H1 (cell line): ENCODE measurements at regions not wholly inside any gene's neighbourhood (a gene's known extent, or its start where the extent isn't known, plus 50 kb on each side); places are given as distances from the start of the nearest gene placed in this dataset.

Source experiments
- CTCF ChIA-PET: fragments of 300-600 bp; sonication (Branson Sonifier 250); formaldehyde crosslinking; loops from one replicate; lab custom pipeline; 2021; ENCODE audit not compliant: partially characterized antibody; lab: Charles Lee
- POLR2A ChIA-PET: fragments of 300-600 bp; sonication (Branson Sonifier 250); formaldehyde crosslinking; loops from one replicate; lab custom pipeline; 2021; ENCODE audit warnings: inconsistent platforms; ENCODE audit not compliant: partially characterized antibody; lab: Charles Lee
- DNase-seq, 2 experiments: peaks; one replicate each; pipeline versions ENCODE4 v3.0.0 to v3.0.0-alpha.2; 2010 to 2022; ENCODE audit warnings: low spot score in 2 of 2, low read depth in 1 of 2, mixed read lengths in 1 of 2
- FAIRE-seq: peaks from 2 replicates; lab custom pipeline; 2011; peaks lifted over from hg19 to GRCh38; lab: Jason Lieb, UNC
- H2AFZ ChIP-seq: 2 replicates; pipeline ENCODE4 v1.8.1; 2012; ENCODE audit warnings: low read length, inconsistent platforms
- H2AK5ac ChIP-seq: 2 replicates; pipeline ENCODE4 v1.6.1; 2013; ENCODE audit warnings: low read depth, low read length
- H2BK120ac ChIP-seq: replicated peaks from 2 replicates; pipeline ENCODE3; 2013; ENCODE audit warnings: low read depth, low read length, inconsistent platforms
- H2BK12ac ChIP-seq: 2 replicates; pipeline ENCODE4 v1.6.1; 2013; ENCODE audit warnings: low read depth, low read length
- H2BK15ac ChIP-seq: 2 replicates; pipeline ENCODE4 v1.6.1; 2013; ENCODE audit warnings: low read length
- H2BK20ac ChIP-seq: 2 replicates; pipeline ENCODE4 v1.6.1; 2013; ENCODE audit warnings: low read length
- H2BK5ac ChIP-seq: 2 replicates; pipeline ENCODE4 v1.6.1; 2013; ENCODE audit warnings: low read depth, low read length
- H3K14ac ChIP-seq: 2 replicates; pipeline ENCODE4 v1.6.1; 2013; ENCODE audit warnings: inconsistent platforms; ENCODE audit not compliant: insufficient read length
- H3K18ac ChIP-seq: 2 replicates; pipeline ENCODE4 v1.6.1; 2013; ENCODE audit warnings: low read length; ENCODE audit errors: extremely low read depth
- H3K23ac ChIP-seq: 2 replicates; pipeline ENCODE4 v1.6.1; 2013; ENCODE audit warnings: inconsistent platforms; ENCODE audit not compliant: insufficient read length
- H3K23me2 ChIP-seq: 2 replicates; pipeline ENCODE4 v1.6.1; 2013; ENCODE audit warnings: low read depth, low read length
- H3K27ac ChIP-seq: 2 replicates; pipeline ENCODE4 v1.6.1; 2011; ENCODE audit warnings: low read depth, low read length, inconsistent platforms
- H3K27me3 ChIP-seq, 4 experiments: replicated peaks in 1 of 4; 1 replicate in 1 of 4; 2 replicates in 3 of 4; pipeline versions ENCODE4 v1.6.1 to v1.8.1; 2011 to 2013; ENCODE audit warnings: low read length in 3 of 4, mild to moderate bottlenecking in 3 of 4, inconsistent platforms in 2 of 4, mixed read lengths in 2 of 4, moderate library complexity in 1 of 4; ENCODE audit not compliant: control insufficient read depth in 3 of 4, insufficient read depth in 3 of 4; ENCODE audit errors: extremely low read depth in 1 of 4
- H3K36me3 ChIP-seq, 4 experiments: 2 replicates each; pipeline versions ENCODE4 v1.6.1 to v1.8.1; 2011 to 2013; ENCODE audit warnings: mild to moderate bottlenecking in 4 of 4, low read length in 3 of 4, moderate library complexity in 2 of 4, control low read depth in 1 of 4, inconsistent platforms in 1 of 4; ENCODE audit not compliant: insufficient read depth in 4 of 4, control insufficient read depth in 2 of 4
- H3K4ac ChIP-seq: replicated peaks from 2 replicates; pipeline ENCODE3; 2013; ENCODE audit warnings: low read length, low read depth, mixed read lengths, inconsistent platforms; ENCODE audit not compliant: insufficient read length
- H3K4me1 ChIP-seq, 4 experiments: replicated peaks in 1 of 4; 1 replicate in 1 of 4; 2 replicates in 3 of 4; pipeline versions ENCODE4 v1.6.1 to v1.8.1; 2011 to 2013; ENCODE audit warnings: low read length in 3 of 4, inconsistent platforms in 2 of 4, mixed read lengths in 1 of 4; ENCODE audit not compliant: insufficient read depth in 4 of 4, control insufficient read depth in 3 of 4
- H3K4me2 ChIP-seq, 2 experiments: 2 replicates each; pipeline versions ENCODE4 v1.6.1 to v1.8.1; 2011 to 2013; ENCODE audit warnings: low read depth in 2 of 2, low read length in 2 of 2, control low read depth in 1 of 2, inconsistent platforms in 1 of 2, mild to moderate bottlenecking in 1 of 2; ENCODE audit not compliant: insufficient read depth in 1 of 2
- H3K4me3 ChIP-seq, 4 experiments: fragments of 200-600, 300-600 bp in 1 of 4; sonication (generic), shearing (Covaris generic), sonication (Bioruptor Twin) in 1 of 4; 2 replicates each; pipeline versions ENCODE4 v1.5.1 to v1.8.1; 2011 to 2016; ENCODE audit warnings: low read length in 4 of 4, low read depth in 3 of 4, control low read depth in 2 of 4, inconsistent platforms in 2 of 4, mild to moderate bottlenecking in 2 of 4, mixed read lengths in 1 of 4, moderate library complexity in 1 of 4; ENCODE audit not compliant: insufficient read depth in 2 of 4; ENCODE audit errors: extremely low read depth in 1 of 4
- H3K56ac ChIP-seq: replicated peaks from 2 replicates; pipeline ENCODE3; 2013; ENCODE audit warnings: low read depth, mild to moderate bottlenecking, mixed read lengths, low read length, inconsistent platforms; ENCODE audit not compliant: insufficient read length
- H3K79me1 ChIP-seq: 2 replicates; pipeline ENCODE4 v1.6.1; 2013; ENCODE audit warnings: low read depth, low read length, control low read depth
- H3K79me2 ChIP-seq, 2 experiments: 2 replicates each; pipeline versions ENCODE4 v1.6.1 to v1.8.1; 2012 to 2013; ENCODE audit warnings: low read length in 2 of 2, mild to moderate bottlenecking in 2 of 2, inconsistent platforms in 1 of 2; ENCODE audit not compliant: insufficient read depth in 2 of 2, control insufficient read depth in 1 of 2
- H3K9ac ChIP-seq, 4 experiments: replicated peaks in 1 of 4; 1 replicate in 1 of 4; 2 replicates in 3 of 4; pipeline versions ENCODE4 v1.6.1 to v1.8.1; 2011 to 2013; ENCODE audit warnings: low read depth in 3 of 4, low read length in 3 of 4, control low read depth in 2 of 4, mild to moderate bottlenecking in 2 of 4, moderate library complexity in 2 of 4, inconsistent platforms in 1 of 4; ENCODE audit errors: extremely low read depth in 1 of 4
- H3K9me3 ChIP-seq, 2 experiments: 2 replicates each; pipeline versions ENCODE4 v1.6.1 to v1.8.1; 2012 to 2013; ENCODE audit warnings: mild to moderate bottlenecking in 2 of 2, moderate library complexity in 2 of 2, control low read depth in 1 of 2, inconsistent platforms in 1 of 2, low read depth in 1 of 2, low read length in 1 of 2, mixed read lengths in 1 of 2; ENCODE audit not compliant: insufficient read depth in 2 of 2
- H4K20me1 ChIP-seq, 2 experiments: replicated peaks in 1 of 2; 2 replicates each; pipeline versions ENCODE3 to v1.8.1; 2011 to 2013; ENCODE audit warnings: inconsistent platforms in 2 of 2, low read length in 2 of 2, mild to moderate bottlenecking in 1 of 2; ENCODE audit not compliant: insufficient read depth in 2 of 2, control insufficient read depth in 1 of 2
- H4K5ac ChIP-seq: 2 replicates; pipeline ENCODE4 v1.6.1; 2013; ENCODE audit warnings: low read length, low read depth, mixed read lengths, inconsistent platforms; ENCODE audit not compliant: insufficient read length
- H4K8ac ChIP-seq: 2 replicates; pipeline ENCODE4 v1.8.0; 2013; ENCODE audit warnings: mild to moderate bottlenecking, moderate library complexity, low read length, inconsistent platforms; ENCODE audit not compliant: insufficient read depth; ENCODE audit errors: extremely low read depth
- H4K91ac ChIP-seq: replicated peaks from 2 replicates; pipeline ENCODE3; 2013; ENCODE audit warnings: low read length, mixed read lengths, inconsistent platforms; ENCODE audit not compliant: insufficient read length
- BCL11A ChIP-seq, 2 experiments: IDR thresholded peaks; one replicate each; pipeline ENCODE4 v1.6.1; 2011; ENCODE audit warnings: low read depth in 2 of 2, low read length in 2 of 2, mild to moderate bottlenecking in 2 of 2
- CBX5 ChIP-seq: fragments of 300-800, 300-1000 bp; sonication (generic); IDR thresholded peaks from 2 replicates; pipeline ENCODE4 v1.7.1; 2016; ENCODE audit warnings: antibody characterized with exemption, low read length, low read depth
- CHD1 ChIP-seq: IDR thresholded peaks from 2 replicates; pipeline ENCODE4 v1.6.1; 2012; ENCODE audit warnings: low read depth, low read length, improper control_type of control experiment
- CHD2 ChIP-seq: IDR thresholded peaks from 2 replicates; pipeline ENCODE4 v1.6.1; 2012; ENCODE audit warnings: low read length, improper control_type of control experiment
- CREB1 ChIP-seq: IDR thresholded peaks from 2 replicates; pipeline ENCODE4 v1.6.1; 2012; ENCODE audit warnings: inconsistent platforms
- CTCF ChIP-seq, 3 experiments: IDR thresholded peaks; 1 replicate in 2 of 3; 2 replicates in 1 of 3; pipeline versions ENCODE4 v1.5.1 to v1.6.1; 2011; ENCODE audit warnings: low read length in 3 of 3, mild to moderate bottlenecking in 3 of 3, inconsistent platforms in 2 of 3, low read depth in 1 of 3, moderate library complexity in 1 of 3; ENCODE audit not compliant: insufficient read depth in 1 of 3; ENCODE audit errors: control extremely low read depth in 1 of 3
- EP300 ChIP-seq, 2 experiments: IDR thresholded peaks; 1 replicate in 1 of 2; 2 replicates in 1 of 2; pipeline ENCODE4 v1.6.1; 2011 to 2012; ENCODE audit warnings: low read depth in 2 of 2, low read length in 2 of 2, mild to moderate bottlenecking in 2 of 2, borderline replicate concordance in 1 of 2, inconsistent platforms in 1 of 2, moderate library complexity in 1 of 2
- HDAC2 ChIP-seq, 2 experiments: fragments of 300-600 bp in 1 of 2; sonication (generic) in 1 of 2; IDR thresholded peaks; 2 replicates each; pipeline ENCODE4 v1.6.1; 2011 to 2012; ENCODE audit warnings: low read depth in 2 of 2, low read length in 2 of 2, mild to moderate bottlenecking in 2 of 2, moderate library complexity in 2 of 2, borderline replicate concordance in 1 of 2, inconsistent platforms in 1 of 2
- JUND ChIP-seq: IDR thresholded peaks from 2 replicates; pipeline ENCODE4 v1.6.1; 2011; ENCODE audit warnings: mild to moderate bottlenecking, improper control_type of control experiment, low read length
- NANOG ChIP-seq: IDR thresholded peaks from 2 replicates; pipeline ENCODE4 v1.6.1; 2011; ENCODE audit warnings: low read length, low read depth, mild to moderate bottlenecking, inconsistent platforms; ENCODE audit not compliant: insufficient read depth, poor library complexity, severe bottlenecking
- POLR2A ChIP-seq, 2 experiments: IDR thresholded peaks; 1 replicate in 1 of 2; 2 replicates in 1 of 2; pipeline ENCODE4 v1.6.1; 2011; ENCODE audit warnings: low read depth in 2 of 2, low read length in 2 of 2, mild to moderate bottlenecking in 2 of 2; ENCODE audit errors: control extremely low read depth in 1 of 2
- SP2 ChIP-seq: IDR thresholded peaks from 2 replicates; pipeline ENCODE4 v1.6.1; 2012; ENCODE audit warnings: mild to moderate bottlenecking, low read length, inconsistent platforms
- SUZ12 ChIP-seq: fragments of 200-600 bp; sonication (generic); IDR thresholded peaks from 2 replicates; pipeline ENCODE4 v1.6.1; 2012; ENCODE audit warnings: mild to moderate bottlenecking, inconsistent platforms, low read length, moderate library complexity, mixed read lengths
- WGBS, 2 experiments: shearing (Covaris generic) in 1 of 2; methylation state at CpG; one replicate each; pipeline versions ENCODE4 v1.1.6 to v1.1.7; 2013 to 2015; ENCODE audit warnings: low lambda C conversion rate in 2 of 2, mixed read lengths in 2 of 2, inconsistent platforms in 1 of 2, low coverage in 1 of 2, missing lambda C conversion rate in 1 of 2; ENCODE audit not compliant: insufficient replicate concordance in 2 of 2, insufficient coverage in 1 of 2, insufficient read length in 1 of 2; ENCODE audit errors: extremely low coverage in 1 of 2, missing lambda C conversion rate in 1 of 2; 5-methylcytosine and 5-hydroxymethylcytosine counted together

GRCh38 chr6:168923171-168923570, 330.5 kb downstream of the THBS2 start:
- H2AK5ac ChIP-seq, result no peak overlapping the region
- no peak overlapping the region for H4K91ac ChIP-seq
- no peak overlapping the region for H3K9ac ChIP-seq
- no peak overlapping the region for H2BK5ac ChIP-seq
- no peaks in the 10 kb centered on the region for H3K27me3 ChIP-seq
- POLR2A ChIA-PET, result no interaction called here
- no peak overlapping the region for H4K8ac ChIP-seq
- H3K56ac ChIP-seq, result no peak overlapping the region
- no peak overlapping the region for H2BK20ac ChIP-seq
- WGBS, 2 experiments, result 92% methylated on average over 7 of the region's 7 CpGs; no CpG with 5 or more reads in 1 of the 2 experiments
- peaks cover 2 to 9% (median 5%) of the 10 kb centered on the region in 4 experiments; a peak in 5 of 7 replicates for H3K4me1 ChIP-seq
- no peak overlapping the region for H2AFZ ChIP-seq
- no peaks in the 10 kb centered on the region; a peak in 1 of 8 replicates for H3K36me3 ChIP-seq
- no peaks in the 10 kb centered on the region for H3K23me2 ChIP-seq
- no peak overlapping the region for H3K4me3 ChIP-seq
- H3K23ac ChIP-seq, result no peak overlapping the region
- H3K14ac ChIP-seq, result no peak overlapping the region
- H2BK15ac ChIP-seq, result no peak overlapping the region
- H3K9me3 ChIP-seq, result no peaks in the 10 kb centered on the region
- H4K5ac ChIP-seq, result no peak overlapping the region
- H3K4me2 ChIP-seq, result no peak overlapping the region
- no peak for TF ChIP-seq JUND
- no peak for TF ChIP-seq SP2
- no peak for TF ChIP-seq CBX5
- no peak for TF ChIP-seq POLR2A (IDR thresholded peaks at IDR 0.05; ENCODE audit: control extremely low read depth in 1 of 2, low read depth in 2 of 2, low read length in 2 of 2)
- no peak for TF ChIP-seq CREB1
- no peak for TF ChIP-seq NANOG
- no peak for TF ChIP-seq CHD1
- TF ChIP-seq CTCF (IDR thresholded peaks at IDR 0.05; ENCODE audit: control extremely low read depth in 1 of 3, insufficient read depth in 1 of 3, low read depth in 1 of 3, low read length in 3 of 3), result no peak
- TF ChIP-seq CHD2, result no peak
- no peak for TF ChIP-seq SUZ12
- TF ChIP-seq EP300 (IDR thresholded peaks at IDR 0.05; ENCODE audit: borderline replicate concordance in 1 of 2, low read depth in 2 of 2, low read length in 2 of 2), result no peak
- no peak for TF ChIP-seq BCL11A (IDR thresholded peaks at IDR 0.05; ENCODE audit: low read depth in 2 of 2, low read length in 2 of 2)
- no peak for TF ChIP-seq HDAC2 (IDR thresholded peaks at IDR 0.05; ENCODE audit: borderline replicate concordance in 1 of 2, low read depth in 2 of 2, low read length in 2 of 2)
- no peaks in the 10 kb centered on the region for H3K79me2 ChIP-seq
- no peak overlapping the region for H3K18ac ChIP-seq
- H3K4ac ChIP-seq, result no peak overlapping the region
- H2BK120ac ChIP-seq, result no peak overlapping the region
- H3K79me1 ChIP-seq, result no peaks in the 10 kb centered on the region
- FAIRE-seq, result no peak
- no peak overlapping the region for H2BK12ac ChIP-seq
- DNase-seq, result no peak
- peaks cover 0 to 3% of the 10 kb centered on the region in 2 experiments for H4K20me1 ChIP-seq
- no peak overlapping the region for H3K27ac ChIP-seq
- CTCF ChIA-PET, result no interaction called here
